LNCAP (cell line): ENCODE measurements at regions not wholly inside any gene's neighbourhood (a gene's known extent, or its start where the extent isn't known, plus 50 kb on each side); places are given as distances from the start of the nearest gene placed in this dataset.

Experiments used
- CTCF ChIP-seq: fragments of 450-650 bp; IDR thresholded peaks from 2 replicates; pipeline ENCODE4 v1.5.1; 2017; ENCODE audit warnings: mild to moderate bottlenecking

DNA sequence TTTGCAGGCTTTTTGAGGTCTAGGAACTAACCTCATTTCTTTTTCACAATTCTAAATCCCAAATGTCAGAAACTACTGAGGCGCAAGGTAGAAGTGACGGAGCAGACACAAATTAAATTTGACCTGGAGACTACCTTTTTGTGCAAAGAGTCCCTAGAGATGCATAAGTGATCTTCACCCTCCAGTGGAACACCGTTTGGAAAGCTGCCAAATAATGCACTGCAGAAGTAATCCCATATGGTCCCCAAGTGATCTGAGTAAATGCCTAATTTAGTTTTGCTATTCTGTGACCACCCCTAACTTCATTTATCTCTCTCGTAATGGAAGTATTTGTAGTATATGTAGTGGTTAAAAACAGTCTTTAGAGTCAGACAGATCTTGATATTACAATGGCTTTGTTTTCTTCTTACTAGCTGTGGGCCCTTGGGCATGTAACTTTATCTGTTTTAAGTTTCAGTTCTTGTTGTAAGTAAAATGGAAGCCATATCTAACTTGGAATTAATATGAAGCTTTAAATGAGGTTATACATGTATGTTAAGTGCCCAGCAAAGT lies 70.4 kb upstream of the IPO9 start:
- TF ChIP-seq CTCF: no peak

- no peak for TF ChIP-seq CTCF
These were observed 69.7 kb upstream of the IPO9 start for GRCh38 chr1:201759194-201759815.

GRCh38 chr1:201760516-201760915 lies 68.4 kb upstream of the IPO9 start:
- no peak for TF ChIP-seq CTCF

- TF ChIP-seq CTCF: no peak
These were observed 67.8 kb upstream of the IPO9 start for GRCh38 chr1:201761178-201761577.

GRCh38 chr1:201761871-201762270 lies 67.1 kb upstream of the IPO9 start:
- no peak for TF ChIP-seq CTCF

- no peak for TF ChIP-seq CTCF
These were observed 66.6 kb upstream of the IPO9 start for GRCh38 chr1:201762381-201762780.

GRCh38 chr1:201763455-201764140 lies 65.4 kb upstream of the IPO9 start:
- TF ChIP-seq CTCF: no peak
